ENCODE measurements at regions not wholly inside any gene's neighbourhood (a gene's known extent, or its start where the extent isn't known, plus 50 kb on each side); places are given as distances from the start of the nearest gene placed in this dataset.

- TF ChIP-seq POLR2A (IDR thresholded peaks at IDR 0.05; ENCODE audit: borderline replicate concordance, extremely low read depth, insufficient read depth, insufficient read length) (no peak), CTCF (IDR thresholded peaks at IDR 0.05 in 2 of 3, conservative IDR thresholded peaks at IDR 0.05 in 1 of 3; ENCODE audit: borderline replicate concordance in 1 of 3, insufficient read depth in 1 of 3, low read depth in 2 of 3, low read length in 2 of 3) (peak in 2 of 3 experiments; percentile 12 to 44; a peak in 3 of 6 replicates), SRF (IDR thresholded peaks at IDR 0.05; ENCODE audit: low read depth) (no peak), ZFX (IDR thresholded peaks at IDR 0.05) (no peak), YY1 (IDR thresholded peaks at IDR 0.05; ENCODE audit: extremely low read depth, insufficient replicate concordance, low read depth, low read length) (no peak)
- TF ChIP-seq, protein P1, sequence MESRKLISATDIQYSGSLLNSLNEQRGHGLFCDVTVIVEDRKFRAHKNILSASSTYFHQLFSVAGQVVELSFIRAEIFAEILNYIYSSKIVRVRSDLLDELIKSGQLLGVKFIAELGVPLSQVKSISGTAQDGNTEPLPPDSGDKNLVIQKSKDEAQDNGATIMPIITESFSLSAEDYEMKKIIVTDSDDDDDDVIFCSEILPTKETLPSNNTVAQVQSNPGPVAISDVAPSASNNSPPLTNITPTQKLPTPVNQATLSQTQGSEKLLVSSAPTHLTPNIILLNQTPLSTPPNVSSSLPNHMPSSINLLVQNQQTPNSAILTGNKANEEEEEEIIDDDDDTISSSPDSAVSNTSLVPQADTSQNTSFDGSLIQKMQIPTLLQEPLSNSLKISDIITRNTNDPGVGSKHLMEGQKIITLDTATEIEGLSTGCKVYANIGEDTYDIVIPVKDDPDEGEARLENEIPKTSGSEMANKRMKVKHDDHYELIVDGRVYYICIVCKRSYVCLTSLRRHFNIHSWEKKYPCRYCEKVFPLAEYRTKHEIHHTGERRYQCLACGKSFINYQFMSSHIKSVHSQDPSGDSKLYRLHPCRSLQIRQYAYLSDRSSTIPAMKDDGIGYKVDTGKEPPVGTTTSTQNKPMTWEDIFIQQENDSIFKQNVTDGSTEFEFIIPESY (IDR thresholded peaks at IDR 0.05; ENCODE audit: extremely low read depth, insufficient replicate concordance, low read length): no peak
- TF ChIP-seq, protein P2, sequence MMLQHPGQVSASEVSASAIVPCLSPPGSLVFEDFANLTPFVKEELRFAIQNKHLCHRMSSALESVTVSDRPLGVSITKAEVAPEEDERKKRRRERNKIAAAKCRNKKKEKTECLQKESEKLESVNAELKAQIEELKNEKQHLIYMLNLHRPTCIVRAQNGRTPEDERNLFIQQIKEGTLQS (IDR thresholded peaks at IDR 0.05): no peak
These were observed 188.4 kb upstream of the TSHZ2 start for GRCh38 chr20:52783769-52784168.

All from HCT116 (cell line).